ENCODE measurements at regions not wholly inside any gene's neighbourhood (a gene's known extent, or its start where the extent isn't known, plus 50 kb on each side); places are given as distances from the start of the nearest gene placed in this dataset.

GRCh38 chr3:76869726-76870384 lies 170.0 kb upstream of the ROBO2 start:
- TF ChIP-seq CTCF (IDR thresholded peaks at IDR 0.05) (no peak), POLR2A (IDR thresholded peaks at IDR 0.05) (no peak)

Data from testis (tissue), 2 donors.